NCI-H510A (cell line): ENCODE measurements at regions not wholly inside any gene's neighbourhood (a gene's known extent, or its start where the extent isn't known, plus 50 kb on each side); places are given as distances from the start of the nearest gene placed in this dataset.
"Not testable (repeated sequence)": the region's sequence is repeated elsewhere in the genome, so short reads cannot be mapped to it uniquely, and the experiment has no call there.

Source experiments
- DNase-seq: peaks from one replicate; lab custom pipeline; 2025; lab: John Stamatoyannopoulos, UW

- DNase-seq: no peak
Observed at GRCh38 chr11:25159341-25159740, 662.5 kb downstream of the LUZP2 start.

DNA sequence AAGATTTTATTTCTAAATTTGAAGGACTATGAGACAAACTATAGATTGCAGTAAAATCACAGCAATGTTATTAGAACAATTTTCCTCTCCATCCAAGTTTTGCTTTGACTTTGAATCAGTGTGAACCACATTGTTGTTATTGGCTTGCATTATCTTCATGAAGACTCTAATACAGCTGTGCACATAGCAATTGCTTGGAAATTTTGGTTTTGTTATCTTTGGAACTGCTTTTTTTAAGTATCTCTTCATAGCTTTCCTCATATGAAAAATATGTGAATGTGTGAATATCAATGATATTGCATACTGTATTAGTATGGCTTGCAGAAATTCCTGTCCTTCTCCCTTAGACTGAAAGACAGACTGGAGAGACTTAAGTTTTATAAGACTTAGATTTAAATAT is 666.6 kb downstream of the LUZP2 start:
- no peak for DNase-seq

DNA sequence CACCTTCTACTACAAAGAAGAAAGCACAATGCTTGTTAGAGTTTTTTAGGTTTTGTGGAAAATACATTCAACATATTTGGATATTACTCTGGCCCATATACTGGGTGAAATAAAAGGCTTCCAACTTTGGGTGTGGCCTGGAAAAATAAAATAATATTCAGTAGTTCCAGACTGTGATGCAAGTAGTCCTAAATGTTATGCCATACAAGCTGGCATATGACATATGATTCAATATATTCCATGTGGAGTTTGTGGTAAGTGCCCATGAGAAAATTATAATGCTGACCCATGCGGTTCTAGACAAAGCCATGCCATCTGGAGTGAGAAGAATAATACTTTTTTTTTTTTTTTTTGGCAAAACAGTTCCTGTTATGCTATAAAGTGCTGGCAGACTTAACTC is 683.3 kb downstream of the LUZP2 start:
- DNase-seq: no peak

DNA sequence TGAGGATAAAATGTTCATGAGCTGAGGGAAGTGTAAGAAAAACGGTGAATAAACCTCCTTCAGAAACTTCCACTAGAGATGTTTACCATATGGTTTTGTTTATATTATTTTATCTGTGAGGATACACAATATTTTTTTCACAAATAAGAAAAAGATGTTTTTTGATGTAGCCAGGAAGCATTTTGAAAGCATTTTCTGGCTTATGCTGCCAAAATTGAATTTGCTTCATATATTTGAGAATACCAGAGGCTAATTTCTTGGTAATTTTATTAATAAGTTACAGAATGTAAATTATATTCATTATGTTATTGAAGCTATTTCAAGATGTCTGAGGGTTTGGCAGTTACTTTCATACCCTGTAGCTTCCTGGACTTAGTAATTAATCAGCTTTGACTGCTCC is 686.6 kb downstream of the LUZP2 start:
- no peak for DNase-seq

DNA sequence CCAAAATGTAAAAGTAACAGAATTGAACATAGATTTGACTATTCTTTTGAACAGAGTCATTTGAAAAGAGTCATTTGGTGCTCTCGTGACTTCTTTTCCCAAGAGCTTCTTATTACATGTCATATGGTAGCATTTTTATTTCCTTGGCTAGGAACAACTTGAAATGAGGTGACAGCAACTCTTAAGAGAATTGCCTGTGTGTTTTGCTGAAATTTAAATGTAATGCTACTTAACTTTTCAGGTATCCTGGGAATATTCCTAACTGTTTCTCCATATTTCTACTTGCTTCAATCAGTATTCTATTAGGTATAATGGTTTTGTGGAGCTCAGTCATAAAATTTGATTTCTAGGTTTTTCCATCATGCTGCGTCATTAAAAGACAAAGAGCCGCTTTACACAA is 700.7 kb downstream of the LUZP2 start:
- no peak for DNase-seq

DNA sequence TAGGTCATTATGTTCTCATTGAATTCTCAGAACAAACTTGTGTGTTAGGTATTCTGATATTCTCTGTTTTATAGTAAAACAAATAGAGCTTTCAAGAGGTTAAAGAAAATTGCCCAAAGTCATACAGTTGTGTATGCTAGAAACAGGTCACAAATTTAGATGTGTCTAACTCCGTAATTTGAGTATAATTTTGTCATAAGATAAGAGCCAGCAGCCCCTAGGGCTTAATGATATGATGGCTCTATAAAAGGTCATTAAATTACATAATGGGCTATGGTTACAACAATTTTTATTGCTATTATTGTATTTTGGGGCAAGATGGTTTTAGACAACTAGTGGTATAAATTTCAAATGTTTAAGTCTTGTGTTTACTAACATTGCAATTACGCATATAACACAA is 701.9 kb downstream of the LUZP2 start:
- DNase-seq: no peak

DNA sequence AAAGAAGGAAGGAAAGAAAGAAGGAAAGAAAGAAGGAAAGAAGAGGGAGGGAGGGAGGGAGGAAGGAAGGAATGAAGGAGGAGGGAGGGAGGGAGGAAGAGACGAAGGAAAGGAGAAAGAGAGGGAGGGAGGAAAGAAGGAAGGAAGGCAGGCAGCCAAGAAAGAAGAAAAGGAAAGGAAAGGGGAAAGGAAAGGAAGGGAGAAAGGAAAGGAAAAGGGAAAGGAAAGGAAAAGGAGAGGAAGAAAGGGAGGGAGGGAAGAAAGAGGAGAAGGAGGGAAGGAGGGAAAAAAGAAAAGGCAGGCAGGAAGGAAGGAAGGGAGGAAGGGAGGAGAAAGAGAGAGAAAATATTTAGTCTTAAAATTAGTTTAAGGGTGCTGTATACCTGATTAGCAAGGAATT is 704.1 kb downstream of the LUZP2 start:
- no peak for DNase-seq

- DNase-seq: no peak
Observed at GRCh38 chr11:25206762-25207161, 709.9 kb downstream of the LUZP2 start.

DNA sequence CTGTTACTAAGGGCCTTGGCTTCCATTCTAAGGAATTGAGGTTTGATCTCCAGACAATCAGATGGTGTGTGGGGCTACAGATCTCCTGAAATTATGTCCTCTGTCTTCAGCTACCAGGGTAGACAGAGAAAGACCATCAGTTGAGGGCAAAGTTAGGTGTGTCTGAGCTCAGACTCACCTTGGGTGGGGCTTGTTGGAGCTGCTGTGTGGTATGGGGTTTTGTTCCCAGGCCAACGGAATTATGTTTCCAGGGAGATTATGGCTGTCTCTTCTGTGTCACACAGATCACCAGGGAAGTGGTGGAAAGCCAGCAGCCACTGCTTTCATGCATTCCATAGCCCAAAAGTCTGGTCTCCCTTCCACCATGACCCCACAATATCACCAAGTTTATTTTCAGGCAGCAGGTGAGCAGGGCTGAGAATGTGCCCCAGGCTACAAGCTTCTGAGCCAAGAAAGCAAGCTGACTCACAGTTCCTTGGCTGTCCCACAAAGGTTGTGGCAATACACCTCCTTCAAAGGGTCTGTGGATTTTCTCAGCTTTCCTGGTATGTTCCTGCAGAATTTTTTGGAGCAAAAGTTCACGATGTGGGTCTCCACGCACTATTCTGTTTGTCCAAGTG is 714.9 kb downstream of the LUZP2 start:
- no peak for DNase-seq

GRCh38 chr11:25214535-25215176 is 717.8 kb downstream of the LUZP2 start:
- no peak for DNase-seq

GRCh38 chr11:25218036-25218435 is 721.2 kb downstream of the LUZP2 start:
- DNase-seq: no peak

GRCh38 chr11:25225078-25225477 is 728.2 kb downstream of the LUZP2 start:
- no peak for DNase-seq

DNA sequence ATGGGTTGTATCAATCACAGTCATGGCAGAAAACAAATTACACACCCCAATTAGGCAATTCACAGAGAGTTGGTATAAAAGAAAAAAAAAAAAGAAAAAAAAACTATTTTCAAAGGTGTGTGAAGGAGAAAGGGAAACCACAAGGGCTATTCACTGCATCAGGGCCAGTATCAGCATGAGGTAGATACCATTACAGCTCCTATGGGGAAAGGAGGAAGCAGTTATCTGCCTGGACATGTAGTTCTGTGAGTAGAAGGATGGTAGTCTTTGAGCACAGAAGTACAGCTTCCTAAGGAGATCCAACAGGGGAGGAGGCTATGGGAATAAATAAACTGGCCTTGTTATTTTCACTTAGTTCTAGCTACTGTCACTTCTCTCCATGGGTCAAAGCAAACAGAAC is 746.1 kb downstream of the LUZP2 start:
- no peak for DNase-seq

DNA sequence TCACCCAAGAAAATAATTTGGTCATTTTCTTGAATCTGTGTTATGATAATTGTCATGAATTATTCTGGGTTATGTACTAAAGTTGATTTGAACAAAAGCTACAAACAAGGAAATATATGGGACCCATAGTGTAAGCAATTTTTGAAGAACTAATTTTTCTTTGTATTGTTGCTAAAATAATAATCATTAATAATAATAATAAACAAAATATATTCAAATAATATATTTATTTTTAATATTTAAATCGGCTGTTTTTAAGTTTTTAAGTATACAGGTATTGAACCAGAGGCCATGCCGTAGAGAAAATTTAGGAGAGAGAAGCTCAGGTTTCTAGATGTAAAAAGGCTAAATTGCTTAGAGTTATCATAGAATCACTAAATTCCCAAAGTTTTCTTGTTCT is 747.3 kb downstream of the LUZP2 start:
- no peak for DNase-seq

GRCh38 chr11:25247336-25247735 is 750.5 kb downstream of the LUZP2 start:
- no peak for DNase-seq

DNA sequence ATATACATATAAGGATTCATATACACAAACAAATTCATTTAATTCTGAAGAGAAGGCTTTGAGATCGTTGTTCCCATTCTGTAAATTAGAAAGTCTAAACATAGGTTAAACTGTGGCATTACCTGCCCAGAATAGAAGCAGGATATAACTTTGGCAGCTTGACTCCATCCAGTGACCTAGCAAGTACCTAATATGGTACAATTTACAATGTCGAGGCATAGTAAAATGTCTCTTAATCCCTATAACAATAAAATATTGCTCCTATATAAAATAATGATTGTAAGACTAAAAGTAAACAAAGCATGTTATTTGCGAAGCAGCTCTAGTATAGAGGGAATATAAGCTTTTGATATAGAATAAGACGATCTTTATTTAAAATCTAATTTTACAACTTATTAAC is 756.0 kb downstream of the LUZP2 start:
- DNase-seq: no peak

DNA sequence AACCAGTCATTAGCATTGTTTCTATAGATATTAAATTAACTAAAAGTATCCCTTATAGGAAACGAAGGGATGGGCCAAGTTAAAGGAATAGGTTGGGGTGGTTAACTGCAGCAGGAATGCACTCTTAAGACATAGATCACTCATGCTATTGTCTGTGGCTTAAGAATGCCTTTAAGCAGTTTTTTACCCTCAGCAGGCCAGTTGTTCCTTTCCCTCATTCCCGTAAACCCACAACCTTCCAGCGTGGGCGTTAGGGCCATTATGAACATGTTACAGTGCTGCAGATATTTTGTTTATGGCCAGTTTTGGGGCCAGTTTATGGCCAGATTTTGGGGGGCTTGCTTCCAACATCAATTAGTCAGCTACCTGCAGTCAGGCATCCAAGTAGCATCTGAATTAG is 767.0 kb downstream of the LUZP2 start:
- not testable (repeated sequence) for DNase-seq

DNA sequence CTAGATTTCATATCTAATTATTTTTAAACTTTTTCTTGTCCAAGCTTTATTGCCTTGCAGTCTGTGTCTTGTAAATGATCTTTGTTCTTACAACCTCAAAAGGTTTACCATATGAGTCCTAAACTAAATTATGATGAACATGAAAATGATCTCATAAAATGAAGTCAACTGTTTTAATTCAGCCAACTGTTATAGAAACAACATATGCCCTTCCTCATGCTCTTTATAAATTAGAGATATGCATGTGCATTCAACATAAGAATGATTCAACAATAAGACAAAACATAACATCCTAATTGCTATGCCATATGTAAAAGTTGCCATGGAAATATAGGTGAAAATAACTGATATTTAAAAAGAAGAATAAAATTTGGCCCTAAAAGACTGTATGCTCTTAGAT is 774.4 kb downstream of the LUZP2 start:
- no peak for DNase-seq

DNA sequence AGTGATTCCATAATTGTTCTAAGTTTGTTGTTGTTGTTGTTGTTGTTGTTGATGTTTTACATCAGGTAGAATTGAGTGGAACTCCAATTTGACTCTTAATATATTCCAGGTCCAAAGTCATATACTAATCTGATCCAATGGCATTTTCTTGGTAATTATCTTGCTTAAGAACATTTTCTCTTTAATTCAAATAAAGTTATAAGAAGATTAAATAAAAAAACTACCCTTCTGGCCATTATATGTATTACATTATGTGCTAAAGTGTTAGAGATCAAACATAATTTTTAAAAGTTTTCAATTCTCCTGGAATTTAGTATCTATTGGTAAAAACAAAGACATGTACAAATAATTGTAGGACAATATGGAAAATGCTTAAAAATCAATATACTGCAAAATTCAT is 775.4 kb downstream of the LUZP2 start:
- DNase-seq: no peak

- DNase-seq: not testable (repeated sequence)
Observed at GRCh38 chr11:25280821-25281220, 784.0 kb downstream of the LUZP2 start.

DNA sequence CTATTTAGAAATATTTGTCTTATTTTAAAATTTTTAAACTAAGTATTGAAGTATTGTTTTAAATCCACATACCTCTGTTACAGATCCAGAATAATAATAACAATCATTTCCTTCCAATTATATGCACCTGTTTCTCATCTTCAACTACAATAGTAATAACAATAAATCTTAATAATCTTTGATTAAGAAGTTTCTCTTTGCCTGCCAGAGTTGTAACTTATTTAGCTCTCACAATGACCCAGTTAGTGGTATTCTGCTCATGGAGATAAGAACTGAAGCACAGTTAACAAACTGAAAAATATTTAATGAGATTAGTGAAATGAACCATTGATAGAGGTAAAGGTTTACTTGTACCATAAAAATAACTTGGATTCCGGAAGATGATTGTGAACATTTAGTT is 796.3 kb downstream of the LUZP2 start:
- DNase-seq: no peak

DNA sequence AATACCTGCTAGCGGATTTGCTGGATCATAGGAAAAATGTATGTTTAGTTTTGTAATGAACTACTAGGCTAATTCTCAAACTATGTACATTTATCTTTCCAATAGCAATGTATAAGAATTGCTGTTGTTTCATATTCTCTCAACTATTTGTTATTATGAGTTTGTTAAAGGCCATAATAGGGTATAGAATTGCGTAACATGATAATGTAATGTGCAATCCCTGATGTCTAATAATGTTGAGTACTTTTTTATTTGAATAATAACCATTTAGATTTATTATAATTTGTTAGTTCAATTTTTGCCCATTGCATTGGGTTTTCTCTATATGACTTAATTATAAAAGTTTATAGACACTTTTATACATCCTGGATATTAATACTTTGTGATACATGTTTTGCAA is 801.6 kb downstream of the LUZP2 start:
- DNase-seq: no peak

DNA sequence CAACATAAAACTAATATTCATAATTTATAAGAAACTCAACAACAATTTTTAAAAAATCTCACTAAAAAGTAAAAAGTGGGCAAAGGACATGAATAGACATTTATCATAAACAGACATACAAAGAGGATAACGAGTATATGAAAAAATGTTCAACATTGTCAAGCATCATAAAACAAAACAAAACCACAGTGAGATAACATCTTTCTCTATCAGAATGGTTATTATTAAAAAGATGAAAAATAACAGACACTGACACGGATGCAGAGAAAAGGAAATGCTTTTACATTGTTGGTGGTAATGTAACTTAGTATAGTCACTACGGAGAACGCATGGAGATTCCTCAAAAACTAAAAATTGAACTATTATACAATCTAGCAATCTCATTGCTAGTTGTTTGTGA is 813.0 kb downstream of the LUZP2 start:
- DNase-seq: no peak

DNA sequence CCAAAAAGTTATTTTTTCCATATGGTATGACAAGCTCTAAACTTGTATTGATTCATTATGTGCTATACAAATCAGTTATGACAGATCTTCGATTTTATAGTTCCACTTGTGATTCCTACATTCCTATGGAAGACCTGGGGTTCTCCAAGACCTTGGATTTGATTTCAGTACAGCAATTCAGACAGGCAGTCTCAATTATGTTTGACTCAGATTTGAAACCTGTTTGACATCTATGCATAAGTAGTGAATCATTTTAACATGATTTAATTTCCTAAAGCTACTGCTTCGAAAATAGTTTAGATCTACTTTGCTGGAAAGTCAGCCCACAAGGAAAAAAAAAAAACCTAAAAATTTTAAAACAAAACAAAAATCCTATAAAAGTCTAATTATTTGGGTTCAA is 820.4 kb downstream of the LUZP2 start:
- no peak for DNase-seq
